Glutamatergic neuron (in vitro differentiated cells): ENCODE measurements at regions not wholly inside any gene's neighbourhood (a gene's known extent, or its start where the extent isn't known, plus 50 kb on each side); places are given as distances from the start of the nearest gene placed in this dataset.

Experiments used
- DNase-seq: peaks from one replicate; pipeline ENCODE4 v3.0.0; 2022
- H3K27ac Mint-ChIP-seq: one replicate; pipeline ENCODE4 v1.8.0; 2020; ENCODE audit warnings: mild to moderate bottlenecking, mixed read lengths, inconsistent platforms; ENCODE audit not compliant: unreplicated experiment
- H3K27me3 Mint-ChIP-seq: one replicate; pipeline ENCODE4 v1.8.0; 2020; ENCODE audit warnings: mild to moderate bottlenecking, moderate library complexity, mixed read lengths, inconsistent platforms; ENCODE audit not compliant: unreplicated experiment
- H3K36me3 Mint-ChIP-seq: one replicate; pipeline ENCODE4 v1.8.0; 2020; ENCODE audit warnings: mild to moderate bottlenecking, mixed read lengths, inconsistent platforms; ENCODE audit not compliant: unreplicated experiment
- H3K4me1 Mint-ChIP-seq: one replicate; pipeline ENCODE4 v1.8.0; 2020; ENCODE audit warnings: mild to moderate bottlenecking, low read depth, mixed read lengths, inconsistent platforms; ENCODE audit not compliant: unreplicated experiment
- H3K4me3 Mint-ChIP-seq: one replicate; pipeline ENCODE4 v1.8.0; 2020; ENCODE audit warnings: mild to moderate bottlenecking, mixed read lengths, inconsistent platforms; ENCODE audit not compliant: unreplicated experiment
- H3K9me3 Mint-ChIP-seq: one replicate; pipeline ENCODE4 v1.8.0; 2020; ENCODE audit warnings: mild to moderate bottlenecking, moderate library complexity, mixed read lengths, inconsistent platforms; ENCODE audit not compliant: unreplicated experiment
- TF ChIP-seq, protein P1 (sequence below): fragments of 200-600 bp; sonication (generic); IDR thresholded peaks from one replicate; pipeline ENCODE4 v1.5.0; 2021; ENCODE audit not compliant: partially characterized antibody, unreplicated experiment

DNA sequence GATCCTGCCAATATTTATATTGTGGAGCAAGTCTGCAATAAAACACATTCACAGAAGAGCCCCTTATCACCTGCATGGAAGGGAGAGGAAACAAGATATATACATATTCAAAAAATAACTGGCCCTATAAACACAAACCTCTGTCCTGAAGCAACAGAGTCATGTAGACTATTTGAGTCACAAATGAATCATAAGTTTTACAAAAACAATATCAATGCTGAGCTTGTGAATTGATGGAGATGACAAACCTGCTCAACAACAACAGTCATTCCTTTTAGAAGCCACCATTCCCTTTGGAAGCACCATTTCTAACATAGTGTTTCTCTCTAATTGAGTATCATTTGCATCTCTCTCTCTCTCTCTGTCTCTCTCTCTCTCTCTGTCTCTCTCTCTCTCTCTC lies 313.9 kb downstream of the MID1IP1 start:
- TF ChIP-seq, protein P1, sequence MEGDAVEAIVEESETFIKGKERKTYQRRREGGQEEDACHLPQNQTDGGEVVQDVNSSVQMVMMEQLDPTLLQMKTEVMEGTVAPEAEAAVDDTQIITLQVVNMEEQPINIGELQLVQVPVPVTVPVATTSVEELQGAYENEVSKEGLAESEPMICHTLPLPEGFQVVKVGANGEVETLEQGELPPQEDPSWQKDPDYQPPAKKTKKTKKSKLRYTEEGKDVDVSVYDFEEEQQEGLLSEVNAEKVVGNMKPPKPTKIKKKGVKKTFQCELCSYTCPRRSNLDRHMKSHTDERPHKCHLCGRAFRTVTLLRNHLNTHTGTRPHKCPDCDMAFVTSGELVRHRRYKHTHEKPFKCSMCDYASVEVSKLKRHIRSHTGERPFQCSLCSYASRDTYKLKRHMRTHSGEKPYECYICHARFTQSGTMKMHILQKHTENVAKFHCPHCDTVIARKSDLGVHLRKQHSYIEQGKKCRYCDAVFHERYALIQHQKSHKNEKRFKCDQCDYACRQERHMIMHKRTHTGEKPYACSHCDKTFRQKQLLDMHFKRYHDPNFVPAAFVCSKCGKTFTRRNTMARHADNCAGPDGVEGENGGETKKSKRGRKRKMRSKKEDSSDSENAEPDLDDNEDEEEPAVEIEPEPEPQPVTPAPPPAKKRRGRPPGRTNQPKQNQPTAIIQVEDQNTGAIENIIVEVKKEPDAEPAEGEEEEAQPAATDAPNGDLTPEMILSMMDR, result no peak
- Mint-ChIP-seq H3K27ac (no peak overlapping the region), H3K9me3 (no peaks in the 10 kb centered on the region), H3K27me3 (no peaks in the 10 kb centered on the region), H3K4me1 (no peaks in the 10 kb centered on the region), H3K36me3 (peaks cover 5% of the 10 kb centered on the region), H3K4me3 (no peak overlapping the region)
- no peak for DNase-seq

DNA sequence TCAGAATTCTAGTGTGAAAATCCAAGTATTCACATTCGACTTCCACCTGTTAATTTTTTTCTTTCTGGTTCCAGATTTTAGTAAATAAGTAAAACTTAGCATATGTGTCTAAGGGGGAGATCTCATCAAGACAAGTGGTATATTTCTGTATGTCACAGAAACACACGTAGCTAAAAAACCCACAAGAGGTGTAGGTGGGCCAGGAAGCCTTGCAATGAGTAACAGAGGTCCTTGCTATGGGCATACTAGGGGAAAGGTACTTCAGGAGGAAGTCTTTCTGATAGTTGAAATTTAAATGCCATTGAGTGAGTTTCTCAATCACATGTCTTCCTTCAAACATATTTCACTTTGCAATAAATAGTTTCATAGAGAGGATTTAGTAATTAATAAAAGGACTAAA lies 315.8 kb downstream of the MID1IP1 start:
- Mint-ChIP-seq H3K9me3 (no peaks in the 10 kb centered on the region), H3K36me3 (peaks cover 5% of the 10 kb centered on the region)

DNA sequence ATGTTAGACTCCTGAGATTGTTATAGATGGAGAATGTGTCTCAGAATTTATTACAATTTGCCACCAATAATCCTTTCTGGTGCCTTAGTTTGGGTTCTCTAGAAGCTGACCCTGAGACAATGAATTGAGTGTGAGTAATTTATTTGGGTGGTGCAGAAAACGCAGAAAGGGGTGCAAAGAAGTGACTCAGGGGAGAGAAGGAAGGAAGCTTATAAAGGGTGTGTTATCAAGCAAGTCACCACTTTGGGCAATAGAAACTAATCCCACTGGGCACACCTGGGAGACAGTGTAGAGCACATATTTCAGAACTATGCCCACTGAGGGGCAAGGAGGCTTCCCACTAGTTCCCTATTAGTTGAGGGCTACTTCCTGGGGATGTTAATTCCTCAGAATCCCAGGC lies 320.6 kb downstream of the MID1IP1 start:
- no peaks in the 10 kb centered on the region for H3K4me1 Mint-ChIP-seq
- H3K4me3 Mint-ChIP-seq, result no peak overlapping the region
- peaks cover 5% of the 10 kb centered on the region for H3K36me3 Mint-ChIP-seq
- no peak overlapping the region for H3K27ac Mint-ChIP-seq
- no peaks in the 10 kb centered on the region for H3K27me3 Mint-ChIP-seq
- H3K9me3 Mint-ChIP-seq, result no peaks in the 10 kb centered on the region
- DNase-seq, result no peak
- TF ChIP-seq, protein P1, result no peak

More for the DNA sequence above, 315.8 kb downstream of the MID1IP1 start:
- TF ChIP-seq, protein P1, result no peak
- no peaks in the 10 kb centered on the region for H3K4me1 Mint-ChIP-seq
- no peak for DNase-seq
- no peaks in the 10 kb centered on the region for H3K27me3 Mint-ChIP-seq
- H3K27ac Mint-ChIP-seq, result no peak overlapping the region
- H3K4me3 Mint-ChIP-seq, result no peak overlapping the region

DNA sequence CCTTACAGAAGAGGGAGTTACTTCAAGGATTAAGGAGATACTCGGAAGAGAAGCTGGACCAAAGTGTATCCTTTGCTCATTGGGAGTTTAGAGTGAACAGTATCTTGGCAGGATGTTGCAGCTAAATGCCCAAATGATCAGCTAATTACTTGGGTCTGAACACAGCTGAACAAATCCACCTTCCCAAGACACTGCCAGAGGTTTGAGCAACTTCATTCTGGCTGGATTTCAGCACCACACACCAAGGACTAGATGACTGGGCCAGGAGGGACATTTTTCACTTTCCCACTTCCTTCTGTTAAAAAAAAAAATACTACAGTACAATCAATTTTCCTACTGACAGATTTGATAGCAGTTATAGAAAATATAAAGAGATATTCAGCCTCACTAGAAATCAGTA lies 324.6 kb downstream of the MID1IP1 start:
- no peak overlapping the region for H3K27ac Mint-ChIP-seq

DNA sequence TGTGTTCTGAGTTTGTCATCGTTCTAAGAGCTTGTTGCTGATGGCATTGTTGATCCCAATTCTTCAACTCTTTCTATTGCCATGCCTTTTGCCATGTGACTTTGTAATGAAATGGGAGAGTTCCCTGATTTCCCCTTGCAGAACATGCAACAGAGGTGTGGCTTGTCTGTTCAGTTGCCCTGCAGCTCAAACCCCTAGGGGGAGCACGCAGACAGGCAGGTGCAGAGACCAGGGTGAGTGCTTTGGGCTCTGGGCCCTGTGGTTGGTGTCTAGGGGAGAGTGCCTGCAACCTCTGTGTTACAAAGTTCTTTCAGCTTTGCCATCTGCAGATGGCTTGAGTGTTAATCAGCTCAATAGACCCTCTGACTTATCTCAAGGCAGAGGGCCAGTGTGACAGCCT lies 332.7 kb downstream of the MID1IP1 start:
- no peaks in the 10 kb centered on the region for H3K9me3 Mint-ChIP-seq
- no peaks in the 10 kb centered on the region for H3K27me3 Mint-ChIP-seq
- TF ChIP-seq, protein P1, result no peak
- no peak overlapping the region for H3K27ac Mint-ChIP-seq
- H3K36me3 Mint-ChIP-seq, result no peaks in the 10 kb centered on the region
- DNase-seq, result no peak
- no peaks in the 10 kb centered on the region for H3K4me1 Mint-ChIP-seq
- no peak overlapping the region for H3K4me3 Mint-ChIP-seq

More for the DNA sequence above, 324.6 kb downstream of the MID1IP1 start:
- no peaks in the 10 kb centered on the region for H3K36me3 Mint-ChIP-seq
- H3K27me3 Mint-ChIP-seq, result no peaks in the 10 kb centered on the region
- DNase-seq, result no peak
- H3K4me1 Mint-ChIP-seq, result peaks cover 2% of the 10 kb centered on the region
- no peak overlapping the region for H3K4me3 Mint-ChIP-seq
- no peaks in the 10 kb centered on the region for H3K9me3 Mint-ChIP-seq
- TF ChIP-seq, protein P1, result no peak
